Erythroblast (primary cell): ENCODE measurements at regions not wholly inside any gene's neighbourhood (a gene's known extent, or its start where the extent isn't known, plus 50 kb on each side); places are given as distances from the start of the nearest gene placed in this dataset.
"Not testable (repeated sequence)": the region's sequence is repeated elsewhere in the genome, so short reads cannot be mapped to it uniquely, and the experiment has no call there.

Experiments used
- DNase-seq, 2 experiments: peaks; one replicate each; lab custom pipeline; 2025; lab: John Stamatoyannopoulos, UW
- GATA1 ChIP-seq: IDR thresholded peaks from 2 replicates; pipeline ENCODE4 v1.6.1; 2011; ENCODE audit warnings: low read depth, mild to moderate bottlenecking, control low read depth, low read length, moderate library complexity
- POLR2A ChIP-seq: IDR thresholded peaks from 2 replicates; pipeline ENCODE4 v1.6.1; 2011; ENCODE audit warnings: mild to moderate bottlenecking, low read length

DNA sequence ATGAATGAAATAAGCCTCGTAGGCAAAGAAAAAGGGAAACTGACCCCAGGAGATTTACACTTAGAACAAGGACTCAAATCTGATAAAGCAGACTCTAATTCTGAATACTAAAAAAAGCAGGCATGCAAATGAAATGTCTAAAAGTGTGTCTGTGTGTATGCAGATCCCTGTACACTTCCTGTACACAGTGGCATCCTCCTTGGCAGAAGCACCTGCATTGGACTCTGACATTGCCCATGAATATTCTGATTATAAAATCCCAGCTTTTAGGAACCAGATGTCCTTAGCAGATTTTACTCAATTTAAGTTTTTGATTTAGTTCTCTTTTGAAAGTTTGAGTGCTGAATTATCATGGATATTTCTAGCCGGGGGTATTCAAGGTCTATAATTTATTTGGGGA is 306.0 kb upstream of the CDH8 start:
- no peak for TF ChIP-seq GATA1
- no peak for TF ChIP-seq POLR2A
- no peak for DNase-seq

DNA sequence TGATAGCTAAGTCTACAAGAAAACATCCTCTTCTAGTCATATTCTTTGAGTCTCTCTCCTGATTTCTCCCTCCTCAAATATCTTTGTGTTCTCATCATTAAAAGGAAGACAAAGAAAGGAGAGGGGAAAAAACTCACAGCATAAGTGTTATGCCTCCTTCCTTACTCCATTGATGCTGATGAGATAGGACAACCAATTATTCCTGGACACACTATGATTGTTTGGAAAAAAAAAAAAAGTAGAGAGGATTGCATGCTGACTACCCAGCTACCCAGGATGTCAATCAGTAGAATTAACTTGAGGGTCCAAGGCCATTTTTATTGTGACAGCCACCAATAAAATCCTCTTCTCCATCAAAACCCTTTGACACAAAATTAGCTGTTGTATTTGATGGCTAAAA is 299.1 kb upstream of the CDH8 start:
- TF ChIP-seq GATA1 (no peak), POLR2A (no peak)
- DNase-seq = no peak

- no peak for DNase-seq
- no peak for TF ChIP-seq POLR2A
- no peak for TF ChIP-seq GATA1
Measured at GRCh38 chr16:62321606-62322005, 285.4 kb upstream of the CDH8 start.

- TF ChIP-seq GATA1 (no peak), POLR2A (no peak)
Measured at GRCh38 chr16:62298600-62298999, 262.4 kb upstream of the CDH8 start.

GRCh38 chr16:62294213-62294972 is 258.2 kb upstream of the CDH8 start:
- no peak for DNase-seq
- no peak for TF ChIP-seq POLR2A
- TF ChIP-seq GATA1 = no peak

More at GRCh38 chr16:62298600-62298999, 262.4 kb upstream of the CDH8 start:
- no peak for DNase-seq

DNA sequence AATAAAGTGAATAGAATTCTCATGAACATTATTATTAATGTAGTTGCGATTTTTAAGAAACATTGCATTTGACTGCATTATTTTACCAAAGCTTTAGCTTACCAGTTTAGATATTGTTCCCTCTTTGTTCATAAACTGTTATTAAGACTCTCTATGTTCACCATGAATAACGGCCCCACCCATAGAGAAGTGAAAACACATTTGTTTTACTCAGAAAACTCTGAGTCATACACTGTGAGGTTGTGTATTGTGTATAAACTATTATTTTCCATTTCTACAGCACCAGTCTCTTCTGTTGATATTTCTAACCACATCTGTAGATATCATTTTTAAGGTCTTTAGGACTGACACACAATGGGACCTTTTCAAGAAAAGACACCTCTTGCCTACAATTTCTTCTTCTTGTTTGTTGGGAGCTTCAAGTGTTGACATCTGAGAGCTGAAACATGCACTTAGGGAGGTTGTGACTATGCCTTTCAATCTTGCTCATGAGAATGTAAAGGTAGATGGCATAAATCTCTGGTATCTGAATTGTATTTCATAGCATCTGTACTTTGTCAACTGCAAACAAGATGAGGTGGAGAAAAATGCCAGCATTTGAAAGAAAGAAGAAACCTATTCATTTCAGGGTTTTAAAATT is 252.9 kb upstream of the CDH8 start:
- no peak for DNase-seq
- TF ChIP-seq POLR2A = no peak
- no peak for TF ChIP-seq GATA1

DNA sequence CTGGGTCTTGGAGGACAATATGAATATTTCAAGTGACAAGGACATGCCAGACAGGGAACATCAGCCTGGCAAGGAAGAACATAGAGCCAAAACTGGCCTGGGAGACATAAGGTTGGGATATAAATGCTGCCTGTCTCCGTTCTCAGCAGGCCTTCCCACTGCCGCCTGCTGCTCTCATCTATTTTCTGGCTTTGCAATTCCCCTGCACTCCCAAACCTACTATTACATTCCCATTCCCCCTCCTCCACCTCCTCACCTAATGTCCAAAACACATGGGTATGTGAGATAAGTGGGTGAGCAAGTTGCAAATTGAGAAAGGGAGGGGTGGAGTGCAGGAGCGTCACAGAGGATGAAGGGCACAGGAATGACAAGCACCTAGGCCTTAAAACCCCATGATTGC is 244.3 kb upstream of the CDH8 start:
- TF ChIP-seq POLR2A (no peak), GATA1 (no peak)
- no peak for DNase-seq

GRCh38 chr16:62277942-62278341 is 241.7 kb upstream of the CDH8 start:
- DNase-seq = no peak
- TF ChIP-seq GATA1 = no peak
- no peak for TF ChIP-seq POLR2A

DNA sequence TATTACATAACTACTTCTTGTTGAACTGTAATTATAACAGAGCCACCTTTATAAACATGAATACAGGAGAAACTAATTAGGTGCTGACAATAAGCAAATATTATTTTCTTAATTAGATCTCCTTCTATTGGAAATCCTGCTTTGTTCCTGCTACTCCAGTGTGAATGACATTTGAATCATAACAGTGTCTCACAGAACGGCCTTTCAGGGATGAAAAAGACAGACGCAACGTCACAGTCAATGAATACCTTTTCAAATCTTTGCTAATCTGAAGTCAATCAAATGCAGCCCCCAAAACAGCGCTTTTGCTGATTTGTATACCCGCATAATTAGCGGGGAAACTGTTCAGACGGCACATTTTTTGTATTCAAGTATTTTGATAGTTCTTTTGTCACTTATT is 240.4 kb upstream of the CDH8 start:
- TF ChIP-seq POLR2A = no peak
- no peak for TF ChIP-seq GATA1
- no peak for DNase-seq

GRCh38 chr16:62272035-62272434 is 235.8 kb upstream of the CDH8 start:
- no peak for DNase-seq

DNA sequence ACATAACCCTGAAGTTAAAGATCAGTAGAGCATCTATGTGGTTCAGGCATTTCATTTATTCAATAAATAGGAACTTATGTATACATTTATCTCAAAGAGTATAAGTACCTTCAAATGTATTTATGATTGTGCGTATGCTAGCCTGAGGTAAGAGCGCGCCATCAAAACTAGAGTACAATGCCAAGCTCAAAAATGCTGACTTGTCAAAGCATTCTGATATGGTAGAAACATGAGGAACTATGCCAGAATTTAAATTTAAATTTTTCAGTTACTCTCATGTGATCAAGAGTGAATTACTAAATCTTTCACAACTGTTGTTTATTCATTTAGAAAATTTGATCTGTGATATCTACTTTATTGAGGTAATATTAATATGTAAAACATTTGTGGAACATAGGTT is 225.5 kb upstream of the CDH8 start:
- no peak for TF ChIP-seq GATA1
- DNase-seq = no peak

More at GRCh38 chr16:62272035-62272434, 235.8 kb upstream of the CDH8 start:
- TF ChIP-seq GATA1 = no peak
- TF ChIP-seq POLR2A = no peak

GRCh38 chr16:62258931-62259435 is 222.7 kb upstream of the CDH8 start:
- DNase-seq = not testable (repeated sequence)

DNA sequence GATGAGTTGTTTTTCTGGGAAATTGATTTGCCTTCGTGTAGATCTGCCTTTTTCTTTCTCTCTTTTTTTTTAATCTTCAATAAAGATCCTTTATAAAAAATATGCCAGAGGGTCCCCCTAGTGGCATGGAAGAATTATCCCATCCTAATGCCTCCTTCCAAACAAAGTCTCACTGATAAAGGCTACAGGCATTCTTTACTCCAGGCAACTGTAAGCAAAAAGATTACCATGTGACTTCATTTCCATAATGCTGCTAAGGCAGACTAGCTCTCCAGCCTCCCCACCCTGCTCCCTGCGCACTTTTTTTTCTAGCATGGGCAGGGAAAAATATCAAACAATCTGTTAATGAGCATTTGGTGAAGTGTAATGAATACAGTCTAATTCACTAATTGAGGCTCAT is 220.2 kb upstream of the CDH8 start:
- DNase-seq = no peak
- TF ChIP-seq POLR2A (no peak), GATA1 (no peak)

DNA sequence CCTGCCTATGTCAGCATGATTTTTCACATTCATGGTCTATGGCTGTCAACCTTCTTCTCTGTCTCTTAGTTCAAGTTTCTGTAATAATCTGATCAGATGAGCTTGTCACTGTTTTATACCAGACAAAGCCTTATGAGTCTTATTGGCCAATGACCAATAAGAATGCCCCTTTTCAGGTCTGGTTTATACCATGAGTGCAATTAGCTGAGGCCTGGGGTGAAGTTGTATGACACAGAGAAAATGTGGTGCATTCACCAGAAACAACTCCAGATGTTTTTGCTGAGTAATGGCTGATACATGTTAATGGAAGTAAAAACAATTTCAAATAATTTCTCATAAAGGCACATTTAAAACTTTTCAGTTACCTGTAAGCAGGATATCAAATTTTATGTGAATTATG is 218.6 kb upstream of the CDH8 start:
- no peak for DNase-seq

GRCh38 chr16:62254372-62254771 is 218.1 kb upstream of the CDH8 start:
- DNase-seq = no peak
- no peak for TF ChIP-seq GATA1
- no peak for TF ChIP-seq POLR2A

More for the DNA sequence above, 218.6 kb upstream of the CDH8 start:
- TF ChIP-seq POLR2A (no peak), GATA1 (no peak)
